Stimulated activated memory B cell treated with anti-CD40 and anti-IgM and Interleukin-4, amounts not matched to agents 10 μg/mL and 1 μg/mL and 100 μg/mL, for 72 hours (primary cell): ENCODE measurements at regions not wholly inside any gene's neighbourhood (a gene's known extent, or its start where the extent isn't known, plus 50 kb on each side); places are given as distances from the start of the nearest gene placed in this dataset.

Experiments
- ATAC-seq: fragments of 150-1000 bp; cut with Tn5 transposase; 2 replicates; pipeline ENCODE4 v1.10.0; 2021
- H3K27ac Mint-ChIP-seq: one replicate; pipeline ENCODE4 v1.8.0; 2022; ENCODE audit warnings: mild to moderate bottlenecking, mixed read lengths
- H3K27me3 Mint-ChIP-seq: one replicate; pipeline ENCODE4 v1.8.0; 2022; ENCODE audit warnings: mixed read lengths
- H3K36me3 Mint-ChIP-seq: one replicate; pipeline ENCODE4 v1.8.0; 2022; ENCODE audit warnings: mixed read lengths
- H3K4me1 Mint-ChIP-seq: one replicate; pipeline ENCODE4 v1.8.0; 2022; ENCODE audit warnings: mixed read lengths
- H3K4me3 Mint-ChIP-seq: one replicate; pipeline ENCODE4 v1.8.0; 2022; ENCODE audit warnings: mild to moderate bottlenecking, moderate library complexity, mixed read lengths
- H3K9me3 Mint-ChIP-seq: one replicate; pipeline ENCODE4 v1.8.0; 2022; ENCODE audit warnings: mixed read lengths

- no peaks in the 10 kb centered on the region for H3K9me3 Mint-ChIP-seq
- H3K4me3 Mint-ChIP-seq: no peak overlapping the region
- no peaks in the 10 kb centered on the region for H3K36me3 Mint-ChIP-seq
- no peaks in the 10 kb centered on the region for H3K4me1 Mint-ChIP-seq
- H3K27me3 Mint-ChIP-seq: no peaks in the 10 kb centered on the region
- no peak for ATAC-seq
- H3K27ac Mint-ChIP-seq: no peak overlapping the region
Measured at GRCh38 chr15:37625576-37625975, 308.9 kb upstream of the TMCO5A start.

- Mint-ChIP-seq H3K36me3 (no peaks in the 10 kb centered on the region), H3K27ac (no peak overlapping the region), H3K4me1 (no peaks in the 10 kb centered on the region), H3K27me3 (no peaks in the 10 kb centered on the region), H3K4me3 (no peak overlapping the region), H3K9me3 (peaks cover 3% of the 10 kb centered on the region)
- no peak for ATAC-seq
Measured at GRCh38 chr15:37628507-37628906, 305.9 kb upstream of the TMCO5A start.

GRCh38 chr15:37636736-37637135 is 297.7 kb upstream of the TMCO5A start:
- no peaks in the 10 kb centered on the region for H3K27me3 Mint-ChIP-seq
- H3K4me3 Mint-ChIP-seq: no peak overlapping the region
- no peak overlapping the region for H3K27ac Mint-ChIP-seq
- no peak for ATAC-seq
- H3K36me3 Mint-ChIP-seq: no peaks in the 10 kb centered on the region
- peaks cover under 1% of the 10 kb centered on the region for H3K9me3 Mint-ChIP-seq
- no peaks in the 10 kb centered on the region for H3K4me1 Mint-ChIP-seq

- Mint-ChIP-seq H3K36me3 (no peaks in the 10 kb centered on the region), H3K4me1 (no peaks in the 10 kb centered on the region), H3K27me3 (no peaks in the 10 kb centered on the region), H3K4me3 (no peak overlapping the region), H3K27ac (no peak overlapping the region), H3K9me3 (no peaks in the 10 kb centered on the region)
- no peak for ATAC-seq
Measured at GRCh38 chr15:37638116-37638515, 296.3 kb upstream of the TMCO5A start.

- Mint-ChIP-seq H3K4me1 (no peaks in the 10 kb centered on the region), H3K9me3 (no peaks in the 10 kb centered on the region), H3K4me3 (no peak overlapping the region), H3K36me3 (no peaks in the 10 kb centered on the region), H3K27me3 (no peaks in the 10 kb centered on the region), H3K27ac (no peak overlapping the region)
- ATAC-seq: no peak
Measured at GRCh38 chr15:37638691-37639090, 295.7 kb upstream of the TMCO5A start.

- Mint-ChIP-seq H3K27ac (no peak overlapping the region), H3K4me1 (no peaks in the 10 kb centered on the region), H3K36me3 (no peaks in the 10 kb centered on the region), H3K4me3 (no peak overlapping the region), H3K9me3 (peaks cover 11% of the 10 kb centered on the region), H3K27me3 (no peaks in the 10 kb centered on the region)
- no peak for ATAC-seq
Measured at GRCh38 chr15:37652646-37653417, 281.6 kb upstream of the TMCO5A start.

- no peak for ATAC-seq
- Mint-ChIP-seq H3K9me3 (no peaks in the 10 kb centered on the region), H3K4me1 (no peaks in the 10 kb centered on the region), H3K27me3 (no peaks in the 10 kb centered on the region), H3K27ac (no peak overlapping the region), H3K36me3 (no peaks in the 10 kb centered on the region), H3K4me3 (no peak overlapping the region)
Measured at GRCh38 chr15:37678124-37678523, 256.3 kb upstream of the TMCO5A start.

GRCh38 chr15:37679627-37680026 is 254.8 kb upstream of the TMCO5A start:
- no peaks in the 10 kb centered on the region for H3K36me3 Mint-ChIP-seq
- H3K9me3 Mint-ChIP-seq: no peaks in the 10 kb centered on the region
- ATAC-seq: no peak
- H3K27me3 Mint-ChIP-seq: no peaks in the 10 kb centered on the region
- H3K4me1 Mint-ChIP-seq: no peaks in the 10 kb centered on the region
- no peak overlapping the region for H3K4me3 Mint-ChIP-seq
- no peak overlapping the region for H3K27ac Mint-ChIP-seq

GRCh38 chr15:37682304-37682703 is 252.1 kb upstream of the TMCO5A start:
- Mint-ChIP-seq H3K27ac (no peak overlapping the region), H3K27me3 (no peaks in the 10 kb centered on the region), H3K4me1 (no peaks in the 10 kb centered on the region), H3K9me3 (peaks cover 3% of the 10 kb centered on the region), H3K4me3 (no peak overlapping the region), H3K36me3 (no peaks in the 10 kb centered on the region)
- no peak for ATAC-seq

- no peaks in the 10 kb centered on the region for H3K27me3 Mint-ChIP-seq
- ATAC-seq: no peak
- no peak overlapping the region for H3K4me3 Mint-ChIP-seq
- H3K36me3 Mint-ChIP-seq: no peaks in the 10 kb centered on the region
- H3K4me1 Mint-ChIP-seq: no peaks in the 10 kb centered on the region
- peaks cover 4% of the 10 kb centered on the region for H3K9me3 Mint-ChIP-seq
- no peak overlapping the region for H3K27ac Mint-ChIP-seq
Measured at GRCh38 chr15:37691911-37692310, 242.5 kb upstream of the TMCO5A start.

GRCh38 chr15:37693926-37694325 is 240.5 kb upstream of the TMCO5A start:
- Mint-ChIP-seq H3K9me3 (peaks cover 4% of the 10 kb centered on the region), H3K36me3 (no peaks in the 10 kb centered on the region), H3K4me3 (no peak overlapping the region), H3K27me3 (no peaks in the 10 kb centered on the region), H3K27ac (no peak overlapping the region), H3K4me1 (no peaks in the 10 kb centered on the region)
- no peak for ATAC-seq

- H3K36me3 Mint-ChIP-seq: no peaks in the 10 kb centered on the region
- H3K27ac Mint-ChIP-seq: no peak overlapping the region
- no peaks in the 10 kb centered on the region for H3K27me3 Mint-ChIP-seq
- no peak for ATAC-seq
- H3K4me1 Mint-ChIP-seq: no peaks in the 10 kb centered on the region
- peaks cover 3% of the 10 kb centered on the region for H3K9me3 Mint-ChIP-seq
- no peak overlapping the region for H3K4me3 Mint-ChIP-seq
Measured at GRCh38 chr15:37695719-37696118, 238.7 kb upstream of the TMCO5A start.

- Mint-ChIP-seq H3K36me3 (no peaks in the 10 kb centered on the region), H3K27me3 (no peaks in the 10 kb centered on the region), H3K4me1 (no peaks in the 10 kb centered on the region), H3K27ac (no peak overlapping the region), H3K9me3 (peaks cover 3% of the 10 kb centered on the region), H3K4me3 (no peak overlapping the region)
- ATAC-seq: no peak
Measured at GRCh38 chr15:37698679-37699078, 235.8 kb upstream of the TMCO5A start.

GRCh38 chr15:37701230-37701629 is 233.2 kb upstream of the TMCO5A start:
- Mint-ChIP-seq H3K4me3 (no peak overlapping the region), H3K4me1 (no peaks in the 10 kb centered on the region)
- ATAC-seq: no peak

GRCh38 chr15:37709669-37710068 is 224.8 kb upstream of the TMCO5A start:
- H3K4me1 Mint-ChIP-seq: no peaks in the 10 kb centered on the region

More at GRCh38 chr15:37701230-37701629, 233.2 kb upstream of the TMCO5A start:
- Mint-ChIP-seq H3K9me3 (peaks cover 3% of the 10 kb centered on the region), H3K36me3 (no peaks in the 10 kb centered on the region), H3K27me3 (no peaks in the 10 kb centered on the region), H3K27ac (no peak overlapping the region)

GRCh38 chr15:37715101-37715500 is 219.3 kb upstream of the TMCO5A start:
- H3K4me3 Mint-ChIP-seq: no peak overlapping the region
- no peak overlapping the region for H3K27ac Mint-ChIP-seq
- no peak for ATAC-seq
- no peaks in the 10 kb centered on the region for H3K27me3 Mint-ChIP-seq
- H3K9me3 Mint-ChIP-seq: peaks cover 4% of the 10 kb centered on the region
- no peaks in the 10 kb centered on the region for H3K36me3 Mint-ChIP-seq
- H3K4me1 Mint-ChIP-seq: no peaks in the 10 kb centered on the region

More at GRCh38 chr15:37709669-37710068, 224.8 kb upstream of the TMCO5A start:
- no peak for ATAC-seq
- Mint-ChIP-seq H3K36me3 (no peaks in the 10 kb centered on the region), H3K4me3 (no peak overlapping the region), H3K27me3 (no peaks in the 10 kb centered on the region), H3K27ac (no peak overlapping the region), H3K9me3 (peaks cover 4% of the 10 kb centered on the region)
